ENCODE measurements at regions not wholly inside any gene's neighbourhood (a gene's known extent, or its start where the extent isn't known, plus 50 kb on each side); places are given as distances from the start of the nearest gene placed in this dataset.
A peak's percentile ranks its signal among the peaks of the same experiment; 100 is the strongest.

- Histone ChIP-seq H3K4me3 (ENCODE audit: low read length) (no peak overlapping the region), H3K27ac (ENCODE audit: low read length) (no peak overlapping the region), H3K4me1 (ENCODE audit: control insufficient read depth, insufficient read depth, low read length) (no peaks in the 10 kb centered on the region), H3K9me3 (ENCODE audit: control insufficient read depth, low read length) (no peaks in the 10 kb centered on the region), H3K27me3 (ENCODE audit: control insufficient read depth, insufficient read depth) (no peaks in the 10 kb centered on the region)
- intact Hi-C loops (cut with DNase I), result no loop called here
- no peak for ATAC-seq
- DNase-seq, result no peak
Observed at GRCh38 chr21:32216293-32216692, 62.6 kb downstream of the MIS18A start.

- ATAC-seq, result no peak
- intact Hi-C loops (cut with DNase I), result no loop called here
- no peaks in the 10 kb centered on the region for H3K9me3 ChIP-seq (ENCODE audit: control insufficient read depth, low read length)
- no peak for DNase-seq
- H3K27ac ChIP-seq (ENCODE audit: low read length), result no peak overlapping the region
- no peak overlapping the region for H3K4me3 ChIP-seq (ENCODE audit: low read length)
- 55% methylated on average over 5 of the region's 5 CpGs for WGBS
- no peaks in the 10 kb centered on the region for H3K27me3 ChIP-seq (ENCODE audit: control insufficient read depth, insufficient read depth)
- no peaks in the 10 kb centered on the region for H3K4me1 ChIP-seq (ENCODE audit: control insufficient read depth, insufficient read depth, low read length)
Observed at GRCh38 chr21:32215306-32215685, 63.6 kb downstream of the MIS18A start.

- Histone ChIP-seq H3K4me3 (ENCODE audit: low read length) (no peak overlapping the region), H3K27me3 (ENCODE audit: control insufficient read depth, insufficient read depth) (no peaks in the 10 kb centered on the region), H3K27ac (ENCODE audit: low read length) (no peak overlapping the region), H3K4me1 (ENCODE audit: control insufficient read depth, insufficient read depth, low read length) (no peaks in the 10 kb centered on the region), H3K9me3 (ENCODE audit: control insufficient read depth, low read length) (no peaks in the 10 kb centered on the region)
- intact Hi-C loops (cut with DNase I), result no loop called here
- ATAC-seq, result peak in 1 of 2 donors; percentile 33
- 82% methylated on average over 5 of the region's 5 CpGs for WGBS
- no peak for DNase-seq
Observed at GRCh38 chr21:32214654-32215305, 64.1 kb downstream of the MIS18A start.

DNA sequence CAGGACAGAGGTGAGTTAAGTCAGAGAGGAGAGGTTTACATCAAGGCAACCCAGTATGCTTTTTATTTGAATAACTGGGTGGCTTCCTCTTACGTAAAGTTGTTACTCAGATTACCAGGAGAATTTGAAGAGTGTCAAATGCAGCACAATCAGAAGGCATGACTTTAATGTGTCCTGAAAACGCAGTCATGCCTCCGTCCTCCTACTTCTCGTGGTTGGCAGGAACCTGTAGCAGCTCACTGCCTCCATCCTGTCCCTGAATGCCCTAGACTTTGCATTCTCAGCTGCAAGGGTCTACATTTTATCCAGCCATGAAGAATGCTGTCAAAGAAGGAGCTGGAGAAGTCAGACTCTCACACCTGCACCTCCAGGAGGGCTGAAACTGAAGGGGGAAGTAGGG, 66.7 kb downstream of the MIS18A start:
- no peaks in the 10 kb centered on the region for H3K27me3 ChIP-seq (ENCODE audit: control insufficient read depth, insufficient read depth)
- intact Hi-C loops (cut with DNase I), result no loop called here
- no peak overlapping the region for H3K4me3 ChIP-seq (ENCODE audit: low read length)
- no peak overlapping the region for H3K27ac ChIP-seq (ENCODE audit: low read length)
- DNase-seq (no peak), ATAC-seq (no peak)
- H3K9me3 ChIP-seq (ENCODE audit: control insufficient read depth, low read length), result no peaks in the 10 kb centered on the region
- H3K4me1 ChIP-seq (ENCODE audit: control insufficient read depth, insufficient read depth, low read length), result no peaks in the 10 kb centered on the region
- 75% methylated on average over 4 of the region's 4 CpGs for WGBS

DNA sequence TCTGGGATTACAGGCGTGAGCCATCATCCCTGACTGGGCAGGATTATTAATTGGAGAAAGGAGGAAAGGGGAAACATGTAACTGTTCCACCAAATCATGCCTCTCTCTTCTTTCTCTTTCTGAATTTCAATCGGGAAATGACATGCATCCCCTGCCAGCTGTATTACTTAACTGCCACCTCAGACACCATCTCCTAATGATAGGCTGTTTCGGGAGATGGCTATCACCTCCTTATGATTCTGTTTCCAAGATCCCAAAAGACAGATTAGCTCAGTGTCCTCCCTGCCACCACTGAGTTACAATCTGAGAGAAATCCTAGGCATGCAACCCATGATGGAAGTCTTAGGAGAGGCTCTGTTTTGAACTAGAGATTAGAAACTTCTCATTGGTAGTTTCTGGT, 67.5 kb downstream of the MIS18A start:
- ATAC-seq, result no peak
- Histone ChIP-seq H3K4me1 (ENCODE audit: control insufficient read depth, insufficient read depth, low read length) (no peaks in the 10 kb centered on the region), H3K27me3 (ENCODE audit: control insufficient read depth, insufficient read depth) (no peaks in the 10 kb centered on the region), H3K27ac (ENCODE audit: low read length) (no peak overlapping the region), H3K9me3 (ENCODE audit: control insufficient read depth, low read length) (no peaks in the 10 kb centered on the region), H3K4me3 (ENCODE audit: low read length) (no peak overlapping the region)
- WGBS, result 81% methylated on average over 3 of the region's 3 CpGs
- intact Hi-C loops (cut with DNase I), result no loop called here
- no peak for DNase-seq

DNA sequence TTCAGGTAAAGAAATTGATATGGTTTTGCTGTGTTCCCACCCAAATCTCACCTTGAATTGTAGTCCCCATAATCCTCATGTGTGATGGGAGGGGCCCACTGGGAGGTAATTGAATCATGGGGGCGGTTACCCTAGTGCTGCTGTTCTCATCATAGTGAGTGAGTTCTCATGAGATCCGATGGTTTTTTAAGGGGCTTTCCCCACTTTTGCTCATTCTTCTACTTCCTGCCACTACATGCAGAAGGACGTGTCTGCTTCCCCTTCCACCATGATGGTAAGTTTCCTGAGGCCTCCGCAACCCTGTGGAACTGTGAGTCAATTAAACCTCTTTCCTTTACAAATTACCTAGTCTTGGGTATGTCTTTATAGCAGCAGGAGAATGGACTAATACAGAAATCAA, 69.3 kb downstream of the MIS18A start:
- WGBS, result 80% methylated on average over 4 of the region's 4 CpGs
- no peaks in the 10 kb centered on the region for H3K9me3 ChIP-seq (ENCODE audit: control insufficient read depth, low read length)
- no peak overlapping the region for H3K4me3 ChIP-seq (ENCODE audit: low read length)
- H3K27ac ChIP-seq (ENCODE audit: low read length), result no peak overlapping the region
- H3K27me3 ChIP-seq (ENCODE audit: control insufficient read depth, insufficient read depth), result no peaks in the 10 kb centered on the region
- H3K4me1 ChIP-seq (ENCODE audit: control insufficient read depth, insufficient read depth, low read length), result no peaks in the 10 kb centered on the region
- DNase-seq, result no peak
- intact Hi-C loops (cut with DNase I), result no loop called here
- no peak for ATAC-seq

DNA sequence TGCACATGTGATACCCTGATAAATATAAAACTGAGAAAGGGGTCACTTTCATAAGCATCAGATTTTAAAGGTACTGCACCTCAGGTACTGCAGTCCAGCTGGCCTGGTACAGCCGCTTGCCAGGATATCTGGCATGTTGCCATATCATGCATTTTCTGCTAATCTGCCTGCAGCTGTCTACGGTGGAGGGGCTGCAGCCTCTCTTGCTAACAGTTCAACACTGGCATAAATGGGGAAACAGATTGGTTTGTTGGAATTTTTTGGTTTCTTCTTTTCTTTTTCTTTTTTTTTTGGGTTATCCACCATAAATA, 71.5 kb downstream of the MIS18A start:
- no peak overlapping the region for H3K4me3 ChIP-seq (ENCODE audit: low read length)
- H3K27me3 ChIP-seq (ENCODE audit: control insufficient read depth, insufficient read depth), result no peaks in the 10 kb centered on the region
- ATAC-seq (no peak), DNase-seq (no peak)
- no peaks in the 10 kb centered on the region for H3K9me3 ChIP-seq (ENCODE audit: control insufficient read depth, low read length)
- intact Hi-C loops (cut with DNase I), result no loop called here
- 24% methylated on average over 2 of the region's 2 CpGs for WGBS
- H3K4me1 ChIP-seq (ENCODE audit: control insufficient read depth, insufficient read depth, low read length), result no peaks in the 10 kb centered on the region
- no peak overlapping the region for H3K27ac ChIP-seq (ENCODE audit: low read length)

GRCh38 chr21:32206631-32207405, 72.0 kb downstream of the MIS18A start:
- Histone ChIP-seq H3K4me1 (ENCODE audit: control insufficient read depth, insufficient read depth, low read length) (no peaks in the 10 kb centered on the region), H3K4me3 (ENCODE audit: low read length) (no peak overlapping the region), H3K27ac (ENCODE audit: low read length) (no peak overlapping the region), H3K9me3 (ENCODE audit: control insufficient read depth, low read length) (no peaks in the 10 kb centered on the region), H3K27me3 (ENCODE audit: control insufficient read depth, insufficient read depth) (no peaks in the 10 kb centered on the region)
- intact Hi-C loops (cut with DNase I), result no loop called here
- ATAC-seq, result no peak
- no peak for DNase-seq
- WGBS, result 62% methylated on average over 16 of the region's 16 CpGs

GRCh38 chr21:32203877-32204480, 74.9 kb downstream of the MIS18A start:
- no peak overlapping the region for H3K4me3 ChIP-seq (ENCODE audit: low read length)
- ATAC-seq, result no peak
- WGBS, result 92% methylated on average over 6 of the region's 6 CpGs
- DNase-seq, result no peak
- intact Hi-C loops (cut with DNase I), result no loop called here
- no peak overlapping the region for H3K27ac ChIP-seq (ENCODE audit: low read length)
- H3K27me3 ChIP-seq (ENCODE audit: control insufficient read depth, insufficient read depth), result no peaks in the 10 kb centered on the region
- no peaks in the 10 kb centered on the region for H3K4me1 ChIP-seq (ENCODE audit: control insufficient read depth, insufficient read depth, low read length)
- no peaks in the 10 kb centered on the region for H3K9me3 ChIP-seq (ENCODE audit: control insufficient read depth, low read length)

DNA sequence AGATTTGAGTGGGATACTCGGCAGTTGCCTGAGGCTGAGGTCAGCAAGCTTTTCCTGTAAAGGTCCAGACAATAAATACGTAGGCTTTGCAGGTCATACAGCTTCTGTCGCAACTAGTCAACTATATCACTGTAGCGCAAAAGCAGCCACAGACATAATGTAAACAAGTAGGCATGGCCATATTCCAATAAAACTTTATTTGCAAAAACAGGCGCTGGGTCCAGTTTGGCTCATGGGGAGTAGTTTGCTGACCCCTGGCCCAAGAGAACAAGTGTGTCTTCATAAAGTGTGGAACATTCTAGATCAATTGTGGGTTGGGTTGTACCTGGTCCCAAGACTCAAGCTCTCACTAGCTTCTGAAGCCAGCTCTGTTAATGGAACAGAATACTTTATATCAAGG, 78.8 kb downstream of the MIS18A start:
- ATAC-seq (no peak), DNase-seq (no peak)
- Histone ChIP-seq H3K4me3 (ENCODE audit: low read length) (no peak overlapping the region), H3K9me3 (ENCODE audit: control insufficient read depth, low read length) (no peaks in the 10 kb centered on the region), H3K4me1 (ENCODE audit: control insufficient read depth, insufficient read depth, low read length) (no peaks in the 10 kb centered on the region), H3K27me3 (ENCODE audit: control insufficient read depth, insufficient read depth) (no peaks in the 10 kb centered on the region), H3K27ac (ENCODE audit: low read length) (no peak overlapping the region)
- intact Hi-C loops (cut with DNase I), result no loop called here
- 89% methylated on average over 5 of the region's 5 CpGs for WGBS

- Histone ChIP-seq H3K9me3 (ENCODE audit: control insufficient read depth, low read length) (no peaks in the 10 kb centered on the region), H3K27ac (ENCODE audit: low read length) (no peak overlapping the region), H3K27me3 (ENCODE audit: control insufficient read depth, insufficient read depth) (no peaks in the 10 kb centered on the region), H3K4me3 (ENCODE audit: low read length) (no peak overlapping the region), H3K4me1 (ENCODE audit: control insufficient read depth, insufficient read depth, low read length) (no peaks in the 10 kb centered on the region)
- no peak for ATAC-seq
- intact Hi-C loops (cut with DNase I), result no loop called here
- 73% methylated on average over 8 of the region's 8 CpGs for WGBS
- peak in 1 of 3 donors; percentile 30 for DNase-seq
Observed at GRCh38 chr21:32198384-32198783, 80.5 kb downstream of the MIS18A start.

Measured in right cardiac atrium (tissue), 5 donors.